NCI-H2171 treated with DMSO at 0.1 percent for 48 hours (cell line): ENCODE measurements at regions not wholly inside any gene's neighbourhood (a gene's known extent, or its start where the extent isn't known, plus 50 kb on each side); places are given as distances from the start of the nearest gene placed in this dataset.
"Not testable (repeated sequence)": the region's sequence is repeated elsewhere in the genome, so short reads cannot be mapped to it uniquely, and the experiment has no call there.

Experiments
- DNase-seq: peaks from one replicate; lab custom pipeline; 2025; lab: John Stamatoyannopoulos, UW

- DNase-seq: no peak
Measured at GRCh38 chr10:111267673-111268072, 190.8 kb downstream of the ADRA2A start.

GRCh38 chr10:111273235-111273634 is 196.4 kb downstream of the ADRA2A start:
- no peak for DNase-seq

GRCh38 chr10:111273635-111274034 is 196.8 kb downstream of the ADRA2A start:
- DNase-seq: no peak

GRCh38 chr10:111275091-111275490 is 198.3 kb downstream of the ADRA2A start:
- no peak for DNase-seq

- no peak for DNase-seq
Measured at GRCh38 chr10:111277661-111278060, 200.8 kb downstream of the ADRA2A start.

- no peak for DNase-seq
Measured at GRCh38 chr10:111278266-111278665, 201.4 kb downstream of the ADRA2A start.

- DNase-seq: no peak
Measured at GRCh38 chr10:111281516-111281915, 204.7 kb downstream of the ADRA2A start.

GRCh38 chr10:111289461-111289860 is 212.6 kb downstream of the ADRA2A start:
- no peak for DNase-seq

- DNase-seq: no peak
Measured at GRCh38 chr10:111290649-111291048, 213.8 kb downstream of the ADRA2A start.

- no peak for DNase-seq
Measured at GRCh38 chr10:111295788-111296187, 219.0 kb downstream of the ADRA2A start.

- no peak for DNase-seq
Measured at GRCh38 chr10:111297351-111297848, 220.6 kb downstream of the ADRA2A start.

- DNase-seq: no peak
Measured at GRCh38 chr10:111298031-111298430, 221.2 kb downstream of the ADRA2A start.

- DNase-seq: no peak
Measured at GRCh38 chr10:111299037-111299436, 222.2 kb downstream of the ADRA2A start.

- DNase-seq: no peak
Measured at GRCh38 chr10:111303887-111304286, 227.1 kb downstream of the ADRA2A start.

GRCh38 chr10:111316722-111317212 is 239.9 kb downstream of the ADRA2A start:
- no peak for DNase-seq

- no peak for DNase-seq
Measured at GRCh38 chr10:111319866-111320265, 243.0 kb downstream of the ADRA2A start.

GRCh38 chr10:111323389-111323966 is 246.6 kb downstream of the ADRA2A start:
- no peak for DNase-seq

- not testable (repeated sequence) for DNase-seq
Measured at GRCh38 chr10:111332174-111332573, 255.3 kb downstream of the ADRA2A start.

- no peak for DNase-seq
Measured at GRCh38 chr10:111335826-111336225, 259.0 kb downstream of the ADRA2A start.

GRCh38 chr10:111338035-111338434 is 261.2 kb downstream of the ADRA2A start:
- DNase-seq: peak; percentile 36

- DNase-seq: no peak
Measured at GRCh38 chr10:111338805-111339204, 262.0 kb downstream of the ADRA2A start.

GRCh38 chr10:111344804-111345203 is 268.0 kb downstream of the ADRA2A start:
- no peak for DNase-seq

- DNase-seq: no peak
Measured at GRCh38 chr10:111347386-111348013, 270.7 kb downstream of the ADRA2A start.

GRCh38 chr10:111348076-111348475 is 271.2 kb downstream of the ADRA2A start:
- no peak for DNase-seq
